KMS-11 (cell line): ENCODE measurements at regions not wholly inside any gene's neighbourhood (a gene's known extent, or its start where the extent isn't known, plus 50 kb on each side); places are given as distances from the start of the nearest gene placed in this dataset.

Experiments
- H2AFZ ChIP-seq: fragments of 200-600 bp; sonication (generic); 2 replicates; pipeline ENCODE4 v1.6.1; 2016; ENCODE audit warnings: antibody characterized with exemption, mixed run types, low read depth
- H3K27ac ChIP-seq: fragments of 200-600 bp; sonication (generic); 2 replicates; pipeline ENCODE4 v1.6.1; 2016; ENCODE audit warnings: mild to moderate bottlenecking, mixed run types
- H3K27me3 ChIP-seq: fragments of 200-600 bp; sonication (generic); 2 replicates; pipeline ENCODE4 v1.6.1; 2017; ENCODE audit warnings: mild to moderate bottlenecking, low read depth, mixed run types, moderate library complexity; ENCODE audit not compliant: insufficient read depth
- H3K36me3 ChIP-seq: fragments of 200-600 bp; sonication (generic); 2 replicates; pipeline ENCODE4 v1.6.1; 2017; ENCODE audit warnings: mild to moderate bottlenecking, mixed run types; ENCODE audit not compliant: insufficient read depth
- H3K4me1 ChIP-seq: fragments of 200-600 bp; sonication (generic); 2 replicates; pipeline ENCODE4 v1.6.1; 2016; ENCODE audit warnings: mild to moderate bottlenecking, low read depth, mixed run types; ENCODE audit not compliant: poor library complexity, severe bottlenecking
- H3K4me2 ChIP-seq: fragments of 200-600 bp; sonication (generic); 2 replicates; pipeline ENCODE4 v1.7.0; 2016; ENCODE audit warnings: mild to moderate bottlenecking, mixed run types
- H3K4me3 ChIP-seq: fragments of 200-600 bp; sonication (generic); IDR thresholded peaks from 2 replicates; pipeline ENCODE4 v1.6.1; 2017; ENCODE audit warnings: low read depth, low read length, mixed read lengths; ENCODE audit not compliant: insufficient read depth
- H3K79me2 ChIP-seq: fragments of 200-600 bp; sonication (generic); 2 replicates; pipeline ENCODE4 v1.6.1; 2016; ENCODE audit warnings: low read depth, mixed run types; ENCODE audit not compliant: insufficient read depth
- H3K9ac ChIP-seq: fragments of 200-600 bp; sonication (generic); 2 replicates; pipeline ENCODE4 v1.6.1; 2016; ENCODE audit warnings: mild to moderate bottlenecking, mixed run types
- H4K20me1 ChIP-seq: fragments of 200-600 bp; sonication (generic); 2 replicates; pipeline ENCODE4 v1.6.1; 2016; ENCODE audit warnings: mild to moderate bottlenecking, mixed run types; ENCODE audit not compliant: insufficient read depth
- CTCF ChIP-seq: fragments of 200-600 bp; sonication (generic); conservative IDR thresholded peaks from 2 replicates; pipeline ENCODE4 v1.6.1; 2017; ENCODE audit warnings: low read depth, mild to moderate bottlenecking, antibody characterized with exemption, low read length, moderate library complexity, mixed read lengths

GRCh38 chr1:4973341-4973740 is 318.9 kb downstream of the AJAP1 start:
- Histone ChIP-seq H3K36me3 (no peaks in the 10 kb centered on the region), H4K20me1 (no peaks in the 10 kb centered on the region), H3K4me2 (no peak overlapping the region), H3K27ac (no peak overlapping the region), H2AFZ (no peak overlapping the region), H3K4me3 (no peak overlapping the region), H3K9ac (no peak overlapping the region), H3K27me3 (peaks cover 7% of the 10 kb centered on the region; the same call in 1 of the 2 replicates), H3K79me2 (no peaks in the 10 kb centered on the region), H3K4me1 (no peaks in the 10 kb centered on the region)
- no peak for TF ChIP-seq CTCF

- Histone ChIP-seq H3K36me3 (no peaks in the 10 kb centered on the region), H2AFZ (no peak overlapping the region), H3K4me1 (no peaks in the 10 kb centered on the region), H3K9ac (no peak overlapping the region), H3K79me2 (no peaks in the 10 kb centered on the region), H4K20me1 (no peaks in the 10 kb centered on the region), H3K4me2 (no peak overlapping the region), H3K4me3 (no peak overlapping the region), H3K27ac (no peak overlapping the region), H3K27me3 (peaks cover 7% of the 10 kb centered on the region; the same call in 1 of the 2 replicates)
- TF ChIP-seq CTCF = no peak
Observed at GRCh38 chr1:4972761-4973320, 318.4 kb downstream of the AJAP1 start.

- Histone ChIP-seq H3K27me3 (peaks cover 7% of the 10 kb centered on the region; the same call in 1 of the 2 replicates), H3K27ac (no peak overlapping the region), H3K4me3 (no peak overlapping the region), H3K4me2 (no peak overlapping the region), H3K9ac (no peak overlapping the region), H3K79me2 (no peaks in the 10 kb centered on the region), H4K20me1 (no peaks in the 10 kb centered on the region), H2AFZ (no peak overlapping the region), H3K36me3 (no peaks in the 10 kb centered on the region), H3K4me1 (no peaks in the 10 kb centered on the region)
- TF ChIP-seq CTCF = no peak
Observed at GRCh38 chr1:4971666-4972065, 317.3 kb downstream of the AJAP1 start.

GRCh38 chr1:4970532-4970931 is 316.1 kb downstream of the AJAP1 start:
- Histone ChIP-seq H3K79me2 (no peaks in the 10 kb centered on the region), H2AFZ (no peak overlapping the region), H3K36me3 (no peaks in the 10 kb centered on the region), H3K27ac (no peak overlapping the region), H3K4me1 (no peaks in the 10 kb centered on the region), H3K27me3 (peaks cover 7% of the 10 kb centered on the region; the same call in 1 of the 2 replicates), H3K9ac (no peak overlapping the region), H3K4me3 (no peak overlapping the region), H3K4me2 (no peak overlapping the region), H4K20me1 (no peaks in the 10 kb centered on the region)
- TF ChIP-seq CTCF = no peak
